WTC11 (cell line): ENCODE measurements at regions not wholly inside any gene's neighbourhood (a gene's known extent, or its start where the extent isn't known, plus 50 kb on each side); places are given as distances from the start of the nearest gene placed in this dataset.
"Not testable (repeated sequence)": the region's sequence is repeated elsewhere in the genome, so short reads cannot be mapped to it uniquely, and the experiment has no call there.

ENCODE experiments used
- ELF4 ChIP-seq: sonication (generic); formaldehyde crosslinking; IDR thresholded peaks from 2 replicates; pipeline ENCODE4 v1.8.1; 2022; ENCODE audit warnings: low read depth, mild to moderate bottlenecking, moderate library complexity, missing genetic modification reagents
- FOXK1 ChIP-seq: sonication (generic); formaldehyde crosslinking; IDR thresholded peaks from 2 replicates; pipeline ENCODE4 v1.8.0; 2022; ENCODE audit warnings: mild to moderate bottlenecking, moderate library complexity, missing genetic modification reagents
- NFATC4 ChIP-seq: fragments of 250-450 bp; sonication (Bioruptor Pico); IDR thresholded peaks from 2 replicates; pipeline ENCODE4 v1.9.0; 2021; ENCODE audit warnings: mild to moderate bottlenecking
- PRDM15 ChIP-seq: sonication (generic); formaldehyde crosslinking; IDR thresholded peaks from 2 replicates; pipeline ENCODE4 v1.8.0; 2022; ENCODE audit warnings: missing genetic modification reagents
- TCF7 ChIP-seq: sonication (generic); formaldehyde crosslinking; IDR thresholded peaks from 2 replicates; pipeline ENCODE4 v1.8.0; 2022; ENCODE audit warnings: mild to moderate bottlenecking, low read depth, missing genetic modification reagents, moderate library complexity
- USF1 ChIP-seq: sonication (generic); formaldehyde crosslinking; IDR thresholded peaks from 2 replicates; pipeline ENCODE4 v1.8.0; 2022; ENCODE audit warnings: mild to moderate bottlenecking, missing genetic modification reagents
- ZNF416 ChIP-seq: fragments of 250-450 bp; sonication (Bioruptor Pico); IDR thresholded peaks from 2 replicates; pipeline ENCODE4 v1.9.0; 2021; ENCODE audit warnings: mild to moderate bottlenecking, inconsistent platforms
- TF ChIP-seq, protein P1 (sequence below): fragments of 200-600 bp; IDR thresholded peaks from 2 replicates; pipeline ENCODE4 v1.8.0; 2022; ENCODE audit warnings: antibody characterized with exemption
- TF ChIP-seq, protein P2 (sequence below): sonication (generic); formaldehyde crosslinking; IDR thresholded peaks from 2 replicates; pipeline ENCODE4 v1.8.1; 2022; ENCODE audit warnings: low read depth, mild to moderate bottlenecking, moderate library complexity, missing genetic modification reagents, borderline replicate concordance
- TF ChIP-seq, protein P3 (sequence below): sonication (generic); formaldehyde crosslinking; IDR thresholded peaks from 2 replicates; pipeline ENCODE4 v1.8.1; 2023; ENCODE audit warnings: mild to moderate bottlenecking, missing genetic modification reagents

DNA sequence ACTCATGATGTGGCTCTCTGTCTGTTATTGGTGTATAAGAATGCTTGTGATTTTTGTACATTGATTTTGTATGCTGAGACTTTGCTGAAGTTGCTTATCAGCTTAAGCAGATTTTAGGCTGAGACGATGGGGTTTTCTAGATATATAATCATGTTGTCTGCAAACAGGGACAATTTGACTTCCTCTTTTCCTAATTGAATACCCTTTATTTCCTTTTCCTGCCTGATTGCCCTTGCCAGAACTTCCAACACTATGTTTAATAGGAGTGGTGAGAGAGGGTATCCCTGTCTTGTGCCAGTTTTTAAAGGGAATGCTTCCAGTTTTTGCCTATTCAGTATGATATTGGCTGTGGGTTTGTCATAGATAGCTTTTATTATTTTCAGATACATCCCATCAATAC is 5271.3 kb upstream of the TPTE start:
- TF ChIP-seq ZNF416 (CRISPR knock-in tag); ELF4 (CRISPR knock-in tag); TCF7 (CRISPR knock-in tag); USF1 (CRISPR knock-in tag); FOXK1 (CRISPR knock-in tag); PRDM15; NFATC4 (CRISPR knock-in tag): not testable (repeated sequence)
- TF ChIP-seq, protein P1, sequence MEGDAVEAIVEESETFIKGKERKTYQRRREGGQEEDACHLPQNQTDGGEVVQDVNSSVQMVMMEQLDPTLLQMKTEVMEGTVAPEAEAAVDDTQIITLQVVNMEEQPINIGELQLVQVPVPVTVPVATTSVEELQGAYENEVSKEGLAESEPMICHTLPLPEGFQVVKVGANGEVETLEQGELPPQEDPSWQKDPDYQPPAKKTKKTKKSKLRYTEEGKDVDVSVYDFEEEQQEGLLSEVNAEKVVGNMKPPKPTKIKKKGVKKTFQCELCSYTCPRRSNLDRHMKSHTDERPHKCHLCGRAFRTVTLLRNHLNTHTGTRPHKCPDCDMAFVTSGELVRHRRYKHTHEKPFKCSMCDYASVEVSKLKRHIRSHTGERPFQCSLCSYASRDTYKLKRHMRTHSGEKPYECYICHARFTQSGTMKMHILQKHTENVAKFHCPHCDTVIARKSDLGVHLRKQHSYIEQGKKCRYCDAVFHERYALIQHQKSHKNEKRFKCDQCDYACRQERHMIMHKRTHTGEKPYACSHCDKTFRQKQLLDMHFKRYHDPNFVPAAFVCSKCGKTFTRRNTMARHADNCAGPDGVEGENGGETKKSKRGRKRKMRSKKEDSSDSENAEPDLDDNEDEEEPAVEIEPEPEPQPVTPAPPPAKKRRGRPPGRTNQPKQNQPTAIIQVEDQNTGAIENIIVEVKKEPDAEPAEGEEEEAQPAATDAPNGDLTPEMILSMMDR: not testable (repeated sequence)
- TF ChIP-seq, protein P2, sequence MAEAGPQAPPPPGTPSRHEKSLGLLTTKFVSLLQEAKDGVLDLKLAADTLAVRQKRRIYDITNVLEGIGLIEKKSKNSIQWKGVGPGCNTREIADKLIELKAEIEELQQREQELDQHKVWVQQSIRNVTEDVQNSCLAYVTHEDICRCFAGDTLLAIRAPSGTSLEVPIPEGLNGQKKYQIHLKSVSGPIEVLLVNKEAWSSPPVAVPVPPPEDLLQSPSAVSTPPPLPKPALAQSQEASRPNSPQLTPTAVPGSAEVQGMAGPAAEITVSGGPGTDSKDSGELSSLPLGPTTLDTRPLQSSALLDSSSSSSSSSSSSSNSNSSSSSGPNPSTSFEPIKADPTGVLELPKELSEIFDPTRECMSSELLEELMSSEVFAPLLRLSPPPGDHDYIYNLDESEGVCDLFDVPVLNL (CRISPR knock-in tag): not testable (repeated sequence)
- TF ChIP-seq, protein P3, sequence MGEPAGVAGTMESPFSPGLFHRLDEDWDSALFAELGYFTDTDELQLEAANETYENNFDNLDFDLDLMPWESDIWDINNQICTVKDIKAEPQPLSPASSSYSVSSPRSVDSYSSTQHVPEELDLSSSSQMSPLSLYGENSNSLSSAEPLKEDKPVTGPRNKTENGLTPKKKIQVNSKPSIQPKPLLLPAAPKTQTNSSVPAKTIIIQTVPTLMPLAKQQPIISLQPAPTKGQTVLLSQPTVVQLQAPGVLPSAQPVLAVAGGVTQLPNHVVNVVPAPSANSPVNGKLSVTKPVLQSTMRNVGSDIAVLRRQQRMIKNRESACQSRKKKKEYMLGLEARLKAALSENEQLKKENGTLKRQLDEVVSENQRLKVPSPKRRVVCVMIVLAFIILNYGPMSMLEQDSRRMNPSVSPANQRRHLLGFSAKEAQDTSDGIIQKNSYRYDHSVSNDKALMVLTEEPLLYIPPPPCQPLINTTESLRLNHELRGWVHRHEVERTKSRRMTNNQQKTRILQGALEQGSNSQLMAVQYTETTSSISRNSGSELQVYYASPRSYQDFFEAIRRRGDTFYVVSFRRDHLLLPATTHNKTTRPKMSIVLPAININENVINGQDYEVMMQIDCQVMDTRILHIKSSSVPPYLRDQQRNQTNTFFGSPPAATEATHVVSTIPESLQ (CRISPR knock-in tag): not testable (repeated sequence)
